SW480 (cell line): ENCODE measurements at regions not wholly inside any gene's neighbourhood (a gene's known extent, or its start where the extent isn't known, plus 50 kb on each side); places are given as distances from the start of the nearest gene placed in this dataset.
"Not testable (repeated sequence)": the region's sequence is repeated elsewhere in the genome, so short reads cannot be mapped to it uniquely, and the experiment has no call there.

Experiments
- DNase-seq: peaks from one replicate; pipeline ENCODE4 v3.0.0-alpha.2; 2016; ENCODE audit warnings: low spot score

GRCh38 chr12:27863839-27864238 is 83.8 kb upstream of the MANSC4 start:
- no peak for DNase-seq

- DNase-seq: no peak
Measured at GRCh38 chr12:27861428-27862167, 81.6 kb upstream of the MANSC4 start.

GRCh38 chr12:27859648-27860047 is 79.6 kb upstream of the MANSC4 start:
- DNase-seq: no peak

- DNase-seq: not testable (repeated sequence)
Measured at GRCh38 chr12:27857006-27857405, 77.0 kb upstream of the MANSC4 start.

- DNase-seq: no peak
Measured at GRCh38 chr12:27852742-27853141, 72.7 kb upstream of the MANSC4 start.
